HG02610 (cell line): ENCODE measurements at regions not wholly inside any gene's neighbourhood (a gene's known extent, or its start where the extent isn't known, plus 50 kb on each side); places are given as distances from the start of the nearest gene placed in this dataset.

Experiments
- ATAC-seq: cut with Tn5 transposase; IDR thresholded peaks from one replicate; pipeline ENCODE4 v1.9.1; 2021; ENCODE audit warnings: mild to moderate bottlenecking, moderate library complexity; ENCODE audit not compliant: unreplicated experiment

DNA sequence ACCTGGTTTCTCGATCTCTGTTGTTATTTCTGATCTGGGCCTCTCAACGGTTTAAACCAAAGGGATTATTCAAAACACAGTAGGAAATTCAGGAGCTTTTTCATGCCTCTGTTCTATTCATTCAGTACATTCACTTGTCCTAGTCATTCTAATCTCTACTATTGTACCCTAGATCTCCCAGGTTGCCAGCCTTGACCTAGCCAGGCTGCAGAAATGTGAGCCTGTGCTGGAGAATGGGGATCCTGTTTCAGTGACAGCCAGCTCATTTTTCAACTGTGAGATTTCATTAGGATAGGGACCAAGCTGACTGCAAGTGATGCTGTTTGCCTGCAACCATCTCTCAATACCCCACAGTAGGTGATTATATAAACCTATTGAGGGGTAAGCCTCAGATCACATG is 186.2 kb downstream of the CMPK2 start:
- no peak for ATAC-seq

DNA sequence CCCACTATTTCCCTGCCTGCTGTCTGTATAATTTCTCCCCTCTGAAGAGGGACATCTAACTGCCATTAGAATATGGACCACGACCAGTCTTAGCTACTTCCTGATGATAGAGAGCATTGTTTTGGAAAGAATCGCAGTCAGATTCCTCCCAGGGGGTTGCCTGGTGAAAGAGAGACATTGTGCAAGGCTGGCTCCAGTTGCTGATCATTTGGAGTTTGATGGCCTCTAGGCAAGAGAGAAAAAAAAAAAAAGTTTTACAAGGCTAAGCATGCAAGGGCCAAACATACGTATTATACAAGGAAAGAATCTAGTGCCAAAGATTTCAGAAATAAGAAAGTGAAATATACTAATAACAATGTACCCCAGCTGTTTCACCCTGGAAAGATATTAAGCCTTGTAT is 182.2 kb downstream of the CMPK2 start:
- no peak for ATAC-seq

DNA sequence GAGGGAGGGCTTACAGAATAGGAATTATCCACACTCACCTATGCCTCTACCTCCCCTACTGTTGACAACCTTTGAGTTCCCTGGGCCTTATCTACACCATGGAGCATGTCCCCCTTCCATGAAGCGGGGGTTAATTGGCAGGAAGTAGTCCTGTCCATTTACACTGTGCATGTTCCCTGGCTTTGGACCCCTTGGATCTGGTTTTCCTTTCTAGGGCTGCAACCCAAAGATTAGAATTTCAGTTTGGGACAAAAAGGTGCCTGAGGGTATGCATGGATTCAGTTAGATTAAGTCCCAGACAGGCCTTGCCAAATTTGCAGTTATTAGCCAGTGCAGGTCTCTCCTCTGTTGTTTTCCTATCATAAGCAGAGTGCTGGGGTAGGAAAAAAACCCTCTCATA is 180.3 kb downstream of the CMPK2 start:
- ATAC-seq = no peak

DNA sequence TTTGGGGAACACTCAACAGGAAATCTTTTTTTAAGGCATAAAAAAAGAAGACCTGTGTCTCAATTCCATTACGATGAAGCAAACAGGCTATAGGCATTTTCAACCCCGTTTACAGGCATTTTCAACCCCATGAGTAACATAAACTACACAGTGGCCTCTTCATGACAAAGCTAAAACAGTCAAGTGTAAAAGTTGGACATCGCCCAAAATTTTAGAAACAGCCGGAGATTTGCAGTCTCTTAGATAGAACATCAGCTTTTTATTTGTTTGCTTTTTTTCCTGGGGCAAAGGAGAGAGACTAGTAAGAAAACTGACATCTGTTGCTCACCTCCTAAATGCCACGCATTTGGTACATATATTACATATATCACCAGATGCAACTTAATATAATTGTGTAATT is 173.7 kb downstream of the CMPK2 start:
- no peak for ATAC-seq

DNA sequence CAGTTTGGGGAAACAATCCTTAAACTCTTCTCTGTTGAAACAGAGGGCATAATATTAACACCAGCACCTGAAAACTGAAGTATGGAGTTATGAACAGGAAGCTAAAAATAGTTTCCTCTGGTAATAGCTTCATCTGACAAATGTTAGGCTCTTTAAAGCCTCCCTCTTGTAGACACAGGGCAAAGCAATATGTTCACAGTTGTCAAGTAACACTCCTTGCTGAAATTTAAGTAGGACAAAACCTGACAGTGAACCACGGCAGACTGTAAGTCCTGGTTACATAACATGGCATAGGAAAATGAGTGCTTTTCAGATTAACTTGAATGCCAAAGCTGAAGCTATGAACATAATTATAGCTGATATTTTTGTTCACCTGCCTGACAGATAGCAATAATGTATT is 172.9 kb downstream of the CMPK2 start:
- no peak for ATAC-seq

DNA sequence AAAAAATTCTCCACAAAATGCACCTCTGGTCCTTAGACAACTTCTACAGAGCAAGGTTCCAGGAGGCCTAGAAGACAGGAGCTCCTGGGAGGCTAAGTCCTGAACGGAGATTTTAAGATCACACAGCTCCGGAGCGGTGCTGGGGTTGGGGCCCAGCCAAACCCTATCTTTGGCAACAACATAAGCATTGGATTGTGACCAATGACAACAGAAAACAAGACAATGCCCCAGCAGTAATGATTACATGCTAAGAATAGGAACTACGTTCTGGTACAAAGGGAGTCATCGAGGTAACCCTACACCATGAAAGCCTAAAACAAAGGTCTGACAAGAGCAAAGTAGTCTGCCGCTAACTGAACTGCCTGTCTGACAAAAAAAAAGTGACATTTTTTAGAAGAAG is 171.2 kb downstream of the CMPK2 start:
- no peak for ATAC-seq

DNA sequence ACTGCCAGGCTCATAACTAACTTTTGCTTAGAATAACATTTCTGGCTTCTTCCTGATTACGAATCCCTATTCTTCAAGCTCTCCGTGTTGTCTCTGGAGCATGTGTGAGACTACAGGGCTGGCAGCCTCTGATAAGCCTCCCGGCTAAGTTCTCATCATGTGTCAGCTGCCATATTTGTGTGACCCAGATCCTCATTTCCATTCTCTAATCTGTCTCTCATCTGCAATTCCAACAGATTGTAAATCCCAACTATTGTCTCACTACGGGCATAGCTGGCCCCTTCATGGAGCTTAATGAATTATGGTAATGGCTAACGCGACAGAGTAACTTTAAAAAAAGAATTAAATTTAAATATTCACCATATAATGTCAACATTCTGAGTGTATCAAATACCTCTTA is 165.4 kb downstream of the CMPK2 start:
- no peak for ATAC-seq

DNA sequence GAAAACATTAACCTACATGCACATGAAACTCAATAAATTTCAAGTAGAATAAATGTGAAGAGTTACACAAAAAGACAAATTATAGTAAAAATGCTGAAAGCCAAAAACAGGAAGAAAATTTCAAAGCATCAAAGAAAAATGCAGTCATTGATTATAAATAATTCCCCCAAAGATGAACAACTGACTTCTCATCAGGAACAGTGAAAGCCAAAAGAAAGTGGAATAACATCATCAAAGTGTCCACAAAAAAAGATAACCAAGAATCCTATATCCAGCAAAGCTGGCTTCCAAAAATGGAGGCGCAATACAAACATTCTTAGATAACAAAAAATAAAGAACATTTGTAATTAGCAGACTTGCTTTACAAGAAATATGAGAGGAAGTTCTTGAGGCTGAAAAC is 161.6 kb downstream of the CMPK2 start:
- no peak for ATAC-seq

DNA sequence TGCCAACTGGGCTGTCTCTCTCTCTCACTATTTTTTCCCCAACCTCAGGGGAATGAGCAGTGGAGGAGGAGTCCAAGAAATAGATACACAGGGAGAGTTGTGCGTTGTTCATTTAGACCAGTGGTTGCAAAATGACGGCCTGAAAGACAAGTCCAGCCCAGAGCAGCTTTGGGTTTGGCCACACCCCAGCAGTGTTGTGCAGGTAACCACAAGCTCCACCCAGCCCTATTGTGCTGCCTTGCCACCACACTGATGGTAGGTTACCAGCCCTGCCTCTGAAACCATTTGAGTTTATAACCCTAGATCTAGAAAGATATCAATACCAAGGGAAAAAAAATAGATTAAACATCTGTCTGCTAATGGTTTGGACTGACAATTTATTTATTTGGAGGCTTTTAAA is 144.3 kb downstream of the CMPK2 start:
- no peak for ATAC-seq

DNA sequence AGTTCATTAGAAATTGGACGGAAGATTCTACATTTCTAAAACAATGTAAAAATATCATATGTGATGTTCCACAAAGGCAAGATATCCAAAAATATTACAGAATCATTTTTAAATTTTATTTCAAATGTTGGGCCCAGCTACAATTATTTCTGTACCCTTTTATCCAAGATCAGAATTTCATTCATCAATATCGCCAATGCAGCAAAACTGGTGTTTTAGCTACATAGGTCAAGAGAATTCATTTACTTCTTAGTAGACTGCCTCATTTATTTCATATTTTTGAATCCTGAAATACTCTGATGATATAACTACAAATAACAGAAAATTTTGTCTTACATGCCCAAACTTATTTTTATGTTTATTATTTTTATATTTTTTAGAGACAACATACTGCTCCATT is 143.1 kb downstream of the CMPK2 start:
- ATAC-seq = no peak

DNA sequence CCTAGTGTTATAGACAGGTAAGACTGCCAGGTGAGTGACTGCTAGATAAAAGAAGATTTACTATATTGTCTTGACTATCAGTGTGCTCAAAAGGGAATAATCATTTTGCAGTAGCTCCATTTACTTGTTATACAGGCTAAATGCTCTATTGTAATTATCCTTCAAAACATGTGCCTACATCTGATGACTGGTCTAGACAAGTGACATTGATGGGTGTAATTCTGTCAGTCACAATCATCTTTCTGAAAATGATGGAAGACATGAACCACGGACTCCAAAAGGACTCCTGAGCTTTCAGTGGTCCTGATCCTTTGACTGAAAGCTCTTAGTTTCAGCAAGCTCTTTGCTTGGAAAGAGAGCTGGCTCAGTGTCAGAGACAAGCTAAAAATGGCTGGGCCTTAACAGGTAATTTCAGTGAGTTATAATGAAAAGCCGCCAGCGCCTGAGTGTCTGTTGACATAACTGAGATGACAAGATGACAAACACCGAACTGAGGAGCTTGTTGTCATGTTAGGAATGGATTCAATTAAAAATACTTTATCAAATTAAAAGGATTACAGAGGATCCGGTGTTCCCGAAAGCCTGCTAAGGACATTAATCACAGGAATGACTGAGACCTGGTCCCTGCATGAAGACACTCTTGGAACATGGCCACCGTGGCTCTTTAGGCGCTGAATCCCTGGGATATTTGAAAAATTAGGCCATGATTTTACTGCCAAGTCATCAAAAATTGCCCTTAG is 141.7 kb downstream of the CMPK2 start:
- no peak for ATAC-seq

DNA sequence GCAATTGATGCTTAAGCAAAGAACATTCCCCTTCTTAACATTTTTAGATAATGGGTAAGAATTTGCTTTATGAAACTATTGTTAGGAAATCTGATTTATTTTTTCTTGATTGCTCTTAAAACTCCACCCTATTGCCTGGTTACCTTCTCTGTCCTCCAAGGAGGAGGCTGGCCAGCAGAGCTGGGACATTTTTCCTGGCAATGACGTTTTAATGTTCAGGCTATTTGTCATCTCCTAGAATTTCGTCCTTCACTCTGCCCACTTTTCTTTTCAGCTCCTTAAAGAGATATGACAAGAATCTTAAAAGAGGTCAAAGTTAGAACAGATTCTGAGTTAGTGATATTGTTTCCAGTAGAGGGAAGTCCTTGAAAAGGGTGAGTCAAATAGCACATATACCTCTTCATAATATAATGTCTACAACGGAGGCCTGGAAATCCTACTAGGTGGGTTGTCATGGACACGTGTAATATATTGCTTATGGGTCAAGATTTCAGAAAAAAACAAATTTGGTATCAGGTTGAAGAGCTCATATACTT is 141.0 kb downstream of the CMPK2 start:
- ATAC-seq = no peak

DNA sequence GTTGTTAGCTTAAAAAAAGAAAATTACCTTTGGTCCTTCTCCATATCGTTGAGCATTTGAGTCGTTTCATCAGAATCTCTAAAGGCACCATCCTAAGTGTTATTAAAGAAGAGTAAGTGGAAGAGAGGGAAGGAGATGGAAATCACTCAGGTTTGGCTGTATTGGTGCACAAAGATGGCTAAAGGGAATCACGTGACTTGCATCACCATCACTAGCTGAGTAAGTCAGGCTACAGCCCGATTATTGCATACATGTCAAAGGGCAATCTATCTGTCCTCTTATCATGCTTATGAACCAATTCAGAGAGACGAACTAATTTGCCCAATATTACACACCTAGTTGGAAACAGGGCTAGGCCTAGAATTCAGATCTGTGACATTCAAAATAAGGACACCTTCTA is 137.6 kb downstream of the CMPK2 start:
- ATAC-seq = no peak

DNA sequence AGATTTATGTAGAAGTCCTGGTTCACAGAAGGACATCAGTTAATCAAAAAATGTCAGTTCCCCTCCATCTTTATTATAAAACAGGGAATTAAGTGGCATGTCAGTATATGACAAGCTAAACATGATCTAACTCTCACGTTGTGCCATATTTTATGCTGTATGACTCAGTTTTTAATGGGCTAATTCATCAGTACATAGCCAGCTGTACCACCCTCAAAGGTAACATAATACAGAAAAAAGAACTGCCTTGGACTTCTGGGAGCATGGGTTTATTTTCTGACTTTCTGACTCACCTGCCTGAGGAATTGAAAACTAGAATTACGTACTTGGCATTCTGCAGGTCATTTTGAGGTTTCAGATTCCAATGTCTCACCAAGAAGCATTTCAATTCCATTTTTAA is 135.7 kb downstream of the CMPK2 start:
- no peak for ATAC-seq

DNA sequence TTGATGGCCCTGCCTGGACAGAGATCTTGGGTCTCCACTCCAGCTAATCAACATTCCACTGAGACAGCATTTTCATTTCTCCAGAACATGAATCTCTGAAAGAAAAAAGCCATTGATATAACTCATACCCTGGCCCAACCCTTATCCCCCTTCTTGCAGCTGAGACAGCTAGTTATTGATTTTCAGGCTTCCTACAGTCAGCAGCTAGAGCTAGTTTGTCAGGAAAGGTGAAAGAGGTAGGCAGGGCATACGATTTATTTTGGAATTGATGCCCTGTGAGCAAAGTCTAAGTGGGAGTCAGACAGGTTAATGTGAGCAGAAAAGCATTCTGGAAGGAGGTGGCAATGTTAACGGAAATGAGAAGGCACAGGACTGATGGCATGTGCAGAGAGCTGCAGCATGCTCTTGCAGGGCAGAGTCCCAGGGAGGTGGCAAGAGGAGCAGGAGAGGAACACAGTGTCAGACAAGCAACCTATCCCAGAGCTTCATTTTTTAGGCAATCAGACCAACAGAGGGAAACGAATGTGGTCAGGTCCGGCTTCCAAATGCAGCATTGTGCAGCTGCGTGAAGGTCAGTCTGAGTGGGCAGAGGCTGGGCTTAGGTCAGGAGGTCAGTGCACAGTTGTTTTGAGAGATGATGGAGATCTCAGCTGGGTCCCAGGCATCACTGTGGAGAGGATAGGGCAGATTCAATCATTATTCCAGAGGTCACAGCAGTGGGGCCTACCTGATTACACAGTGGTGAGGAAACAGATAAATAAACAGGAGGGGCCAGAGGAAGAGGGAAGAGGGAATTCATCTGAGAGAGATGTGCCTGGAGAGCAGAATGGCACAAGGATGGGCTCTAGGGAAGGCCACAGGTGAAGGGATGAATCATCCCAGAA is 134.8 kb downstream of the CMPK2 start:
- ATAC-seq = no peak

DNA sequence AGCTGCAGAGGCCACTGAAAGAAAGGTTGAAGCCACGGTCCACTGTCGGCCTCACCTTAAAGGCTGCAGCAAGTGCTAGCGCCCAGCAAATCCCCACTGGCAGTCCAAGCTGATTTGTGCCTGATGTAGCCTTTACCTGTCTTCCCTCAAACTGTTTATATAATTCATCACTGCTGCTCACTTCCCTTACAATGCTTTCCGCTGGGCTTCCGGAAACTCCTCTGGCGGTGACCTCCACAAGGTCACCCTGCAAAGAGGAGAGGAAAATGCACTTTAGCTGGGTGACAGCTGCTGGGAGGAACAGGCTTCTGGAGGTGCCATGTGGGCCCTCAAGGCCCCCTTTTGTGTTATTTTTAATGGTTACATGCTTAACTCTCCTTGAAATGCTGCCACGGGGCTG is 126.2 kb downstream of the CMPK2 start:
- no peak for ATAC-seq

DNA sequence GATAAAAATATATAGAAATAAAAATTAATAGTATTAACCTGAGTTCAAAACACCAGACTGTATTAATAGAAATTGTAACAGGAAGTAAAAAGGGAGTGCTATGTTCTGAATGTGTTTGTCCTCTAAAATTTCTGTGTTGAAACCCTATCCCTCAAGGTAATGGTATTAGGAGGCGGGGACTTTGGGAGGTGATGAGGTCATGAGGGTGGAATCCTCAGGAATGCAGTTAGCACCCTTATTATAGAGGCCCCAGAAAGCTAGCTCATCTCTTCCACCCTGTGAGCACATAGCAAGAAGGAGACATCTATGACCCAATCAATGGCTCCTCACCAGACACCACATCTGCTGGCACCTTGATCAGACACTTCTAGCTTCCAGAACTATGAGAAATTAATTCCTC is 124.5 kb downstream of the CMPK2 start:
- no peak for ATAC-seq

DNA sequence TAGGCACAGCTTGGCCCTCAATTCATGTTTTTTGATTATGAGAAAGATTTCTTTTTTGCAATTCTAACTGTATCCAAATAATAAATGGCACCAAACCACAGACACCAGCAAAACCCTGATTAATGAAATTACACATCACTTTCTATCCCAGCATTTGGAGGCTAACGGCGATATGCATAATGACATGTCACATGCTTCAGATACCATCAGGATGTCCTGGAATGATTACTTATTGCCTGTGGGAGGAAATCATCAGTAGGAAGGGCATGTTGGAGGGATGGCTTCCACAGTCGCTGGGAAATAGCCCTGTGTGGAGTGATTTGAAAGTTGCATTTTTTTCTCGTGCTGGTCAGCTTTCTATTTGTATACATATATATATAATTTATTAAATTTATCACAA is 121.7 kb downstream of the CMPK2 start:
- no peak for ATAC-seq

DNA sequence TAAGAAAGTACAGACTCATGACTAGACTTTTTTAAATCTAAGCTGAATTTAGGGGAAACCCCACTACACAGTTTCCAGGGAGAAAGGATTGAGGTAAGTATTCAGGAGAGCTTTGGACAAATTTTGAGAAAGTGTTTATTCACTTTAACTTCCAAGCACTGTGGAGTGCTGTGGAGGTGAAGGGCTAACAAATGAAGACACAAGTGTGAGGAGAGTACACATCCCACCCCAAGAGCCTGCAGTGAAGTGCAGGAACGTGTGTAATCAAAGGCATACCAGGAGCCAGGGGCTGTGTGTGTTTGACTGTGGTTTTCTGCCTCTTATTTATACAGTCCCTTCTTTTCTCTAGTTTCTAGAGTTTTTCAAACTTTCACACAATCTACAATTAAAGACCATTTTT is 118.3 kb downstream of the CMPK2 start:
- no peak for ATAC-seq

DNA sequence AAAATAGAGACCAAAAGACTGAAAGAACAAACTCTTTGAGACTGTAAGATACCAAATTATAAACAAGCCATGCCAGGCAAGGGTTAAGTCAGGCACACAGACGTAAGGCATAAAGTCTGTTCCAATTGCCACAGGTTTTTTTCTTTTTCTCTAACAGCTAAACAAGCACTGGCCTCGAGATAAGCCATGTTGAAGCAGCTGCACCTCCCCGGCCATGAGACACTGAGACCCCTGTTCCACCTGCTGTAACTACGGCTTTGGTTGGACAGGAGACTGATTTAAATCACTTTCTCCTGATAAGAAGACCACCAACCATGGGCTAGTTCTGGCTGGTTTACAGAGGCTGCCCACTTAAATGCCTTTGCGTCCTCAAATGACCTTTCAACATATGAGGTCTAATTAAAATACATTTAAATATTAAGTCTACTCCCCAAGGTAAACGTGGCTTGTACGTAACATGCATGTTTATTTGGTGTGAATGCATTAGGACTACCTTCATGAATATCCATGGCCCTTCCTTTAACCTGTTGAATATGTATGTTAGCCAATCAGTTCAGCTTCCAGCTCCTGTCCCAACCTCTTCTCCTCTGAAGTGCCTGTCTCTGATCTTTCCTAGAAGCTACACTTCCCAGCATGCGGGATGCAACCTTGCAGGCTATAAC is 117.2 kb downstream of the CMPK2 start:
- no peak for ATAC-seq

DNA sequence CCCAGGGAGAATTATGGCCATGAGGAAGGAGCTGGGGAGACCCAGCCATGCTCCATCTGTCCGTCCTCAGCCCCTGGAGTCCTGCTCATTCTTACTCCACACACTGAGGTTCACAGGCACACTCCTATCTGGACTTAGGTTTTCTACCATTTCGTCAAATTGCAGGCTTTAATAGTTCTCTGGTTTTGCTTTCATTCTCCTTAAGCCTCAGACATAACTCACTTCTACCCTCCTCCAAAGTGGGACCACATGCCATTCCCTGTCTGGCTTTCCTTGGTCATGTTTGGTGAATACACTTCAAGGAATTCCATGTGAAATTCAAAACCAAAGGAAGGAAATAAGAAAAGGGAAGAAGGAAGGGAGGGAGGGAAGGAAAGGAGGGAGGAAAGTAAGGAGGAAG is 115.7 kb downstream of the CMPK2 start:
- ATAC-seq = no peak
